ENCODE measurements at regions not wholly inside any gene's neighbourhood (a gene's known extent, or its start where the extent isn't known, plus 50 kb on each side); places are given as distances from the start of the nearest gene placed in this dataset.

- TF ChIP-seq RBBP5 (IDR thresholded peaks at IDR 0.05; ENCODE audit: borderline replicate concordance, low read depth, low read length): no peak
Observed at GRCh38 chr2:215868846-215869543, 144.4 kb downstream of the MREG start (continued).

Data from H1 (cell line).